ENCODE measurements at regions not wholly inside any gene's neighbourhood (a gene's known extent, or its start where the extent isn't known, plus 50 kb on each side); places are given as distances from the start of the nearest gene placed in this dataset.

DNA sequence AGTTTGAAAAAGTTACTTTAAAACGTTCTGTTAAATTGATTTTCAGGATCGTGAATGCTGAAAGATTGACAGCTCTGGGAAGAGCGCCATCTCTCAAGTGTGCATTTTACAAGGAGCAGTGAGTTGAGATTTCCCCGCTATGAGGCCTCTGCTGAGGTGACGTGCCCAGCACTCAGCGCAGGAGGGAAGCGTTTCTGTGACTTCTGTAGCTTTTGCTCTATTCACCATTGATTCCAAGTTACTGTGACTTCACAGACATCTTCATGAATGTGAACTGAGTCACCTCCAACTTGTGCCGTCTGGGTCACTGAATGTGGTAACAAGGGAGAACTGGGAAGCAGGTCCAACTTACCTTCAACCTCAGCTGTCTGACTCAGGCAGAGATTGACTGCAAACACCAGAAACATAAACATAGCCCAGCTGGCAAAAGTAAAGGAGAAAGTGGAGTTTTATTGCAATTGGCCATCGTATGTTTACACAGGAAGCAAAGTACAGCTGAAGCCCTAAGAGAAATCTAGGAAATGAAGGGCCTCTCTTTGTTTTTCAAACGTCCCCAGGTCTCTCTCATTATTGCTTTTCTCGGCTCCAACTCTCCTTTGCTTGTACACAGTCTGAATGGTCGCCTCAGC, 428.8 kb upstream of the CLINT1 start:
- DNase-seq: peak; percentile 79

GRCh38 chr5:158286827-158287226, 427.9 kb upstream of the CLINT1 start:
- no peak for DNase-seq

DNA sequence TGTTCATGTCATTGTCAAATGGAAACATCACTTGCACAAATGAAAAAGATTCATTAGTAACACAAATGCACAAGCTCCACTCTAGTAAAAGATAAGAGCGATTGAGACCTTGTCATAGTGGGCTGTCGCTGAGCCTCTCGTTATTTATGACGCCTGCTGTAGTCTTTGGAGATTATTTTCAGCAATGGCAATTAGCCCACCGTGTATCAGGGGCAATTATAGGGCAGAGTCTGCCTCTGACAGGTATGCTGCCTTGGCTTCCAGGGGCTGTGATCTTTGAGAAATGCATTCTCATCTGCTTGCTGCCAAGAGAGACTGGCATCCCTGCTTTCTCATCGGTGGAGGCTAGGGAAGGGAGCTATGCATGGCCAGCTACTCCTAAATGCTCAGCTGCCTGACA, 426.8 kb upstream of the CLINT1 start:
- DNase-seq: no peak

DNA sequence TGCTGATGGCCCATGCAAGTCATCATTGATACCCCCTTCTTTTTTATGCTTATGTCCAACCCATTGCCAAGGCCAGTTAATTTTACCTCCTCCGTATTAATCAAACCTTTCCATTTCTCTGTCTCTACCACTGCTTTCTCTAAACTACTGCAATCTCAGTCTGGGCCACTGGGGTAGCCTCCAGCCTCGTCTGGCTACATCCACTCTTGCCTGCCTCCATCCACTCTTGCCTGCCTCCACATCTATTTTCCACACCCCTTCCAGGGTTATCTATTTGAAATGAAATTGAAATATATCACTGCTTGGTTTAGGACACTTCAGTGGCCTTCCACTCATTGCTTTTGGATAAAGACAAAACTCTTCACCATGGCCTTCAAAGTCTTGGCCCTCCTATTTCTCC, 425.3 kb upstream of the CLINT1 start:
- no peak for DNase-seq

DNA sequence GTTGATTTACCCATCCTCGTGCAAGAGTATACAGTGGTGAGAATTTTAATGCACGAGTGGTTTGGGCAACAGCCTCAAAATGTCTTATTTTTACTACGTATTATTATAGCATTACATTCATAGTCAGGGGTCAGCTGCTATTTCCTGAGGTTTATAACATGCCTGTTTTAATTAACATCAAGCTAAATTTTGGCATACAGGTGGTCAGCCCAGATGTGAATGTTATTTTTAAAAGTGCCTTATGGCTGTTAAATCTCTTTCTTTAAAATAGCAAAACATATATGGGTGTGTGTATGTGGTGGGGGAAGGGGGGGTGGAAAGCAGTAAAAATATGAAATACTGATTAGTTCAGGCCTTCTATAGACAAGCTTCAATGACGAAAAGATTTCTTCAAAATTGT, 424.5 kb upstream of the CLINT1 start:
- no peak for DNase-seq

GRCh38 chr5:158278216-158278925, 419.4 kb upstream of the CLINT1 start:
- DNase-seq: peak; percentile 23

- no peak for DNase-seq
Observed at GRCh38 chr5:158277276-158277675, 418.3 kb upstream of the CLINT1 start.

GRCh38 chr5:158276692-158277091, 417.7 kb upstream of the CLINT1 start:
- DNase-seq: no peak

DNA sequence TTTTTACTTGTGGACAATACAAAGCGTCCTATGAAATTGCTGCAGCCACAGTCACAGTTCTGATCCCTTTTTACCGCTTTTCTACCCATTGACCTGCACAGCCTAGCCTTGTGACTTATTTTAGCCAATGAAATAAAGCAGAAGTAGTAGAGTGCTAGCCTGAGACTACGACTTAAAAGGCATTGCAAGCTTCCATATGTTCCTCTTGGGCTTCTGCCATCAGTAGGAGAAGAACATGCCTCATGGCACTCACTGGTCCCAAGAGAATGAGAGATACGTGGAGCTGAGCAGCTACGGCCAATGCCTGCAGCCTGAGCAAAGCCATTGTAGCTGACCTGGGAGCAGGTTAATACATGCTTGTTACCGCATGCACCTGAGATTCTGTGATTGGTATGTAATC, 416.6 kb upstream of the CLINT1 start:
- DNase-seq: no peak

DNA sequence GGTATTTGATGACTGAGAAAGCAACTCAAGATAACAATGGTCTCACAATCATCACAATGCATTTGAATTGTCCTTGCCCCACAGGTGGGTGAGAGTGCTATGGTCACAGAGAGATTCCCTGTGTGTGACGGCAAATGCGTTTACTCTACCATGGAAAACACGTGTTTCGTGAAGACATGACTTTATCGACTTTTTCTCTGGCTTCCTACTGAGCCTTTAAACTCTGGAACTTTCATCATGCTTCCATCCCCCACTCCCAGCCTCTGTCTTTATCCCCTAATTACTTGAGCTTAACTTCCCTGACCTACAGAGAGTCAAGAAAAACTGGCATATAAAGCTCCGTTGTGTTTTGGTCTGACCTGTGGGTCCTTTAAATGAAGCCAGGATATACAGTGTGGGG, 414.1 kb upstream of the CLINT1 start:
- no peak for DNase-seq

DNA sequence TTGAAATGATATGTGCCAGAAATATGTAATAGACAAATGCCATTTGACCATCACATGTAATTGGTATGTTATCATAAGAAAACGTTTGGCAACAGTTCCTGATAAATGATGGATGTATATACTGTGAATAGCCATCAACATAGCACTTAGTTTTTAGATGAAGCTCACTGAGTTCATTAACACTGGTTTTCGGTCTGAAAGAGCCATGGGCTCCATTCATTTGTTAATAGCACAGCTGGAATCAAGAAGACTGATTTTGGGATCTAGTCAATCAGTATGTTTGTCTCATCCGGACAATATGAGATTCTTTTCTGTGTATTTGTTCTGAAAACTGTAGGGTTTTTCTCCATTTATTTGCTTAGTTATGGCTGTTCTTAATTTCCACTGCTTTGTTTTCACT, 413.5 kb upstream of the CLINT1 start:
- no peak for DNase-seq

- no peak for DNase-seq
Observed at GRCh38 chr5:158270996-158271554, 412.1 kb upstream of the CLINT1 start.

GRCh38 chr5:158268286-158268685, 409.3 kb upstream of the CLINT1 start:
- no peak for DNase-seq

DNA sequence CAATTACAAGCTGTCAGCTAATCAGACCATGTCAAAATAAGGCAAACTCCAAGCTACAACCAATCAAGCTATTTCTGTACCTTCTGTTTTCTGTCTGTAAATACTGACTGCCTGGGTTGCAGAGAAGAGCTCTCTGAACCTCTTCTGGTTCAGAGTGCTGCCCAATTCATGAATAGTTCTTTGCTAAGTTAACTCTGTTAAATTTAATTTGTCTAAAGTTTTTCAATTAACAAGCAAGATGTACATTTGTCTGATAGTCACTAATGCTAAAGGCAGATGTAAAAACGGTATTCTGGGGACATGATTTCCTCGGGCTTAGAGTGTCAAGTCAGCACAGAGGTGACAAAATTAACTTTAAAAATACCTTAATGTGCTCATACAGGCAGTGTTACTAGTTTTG, 408.3 kb upstream of the CLINT1 start:
- no peak for DNase-seq

DNA sequence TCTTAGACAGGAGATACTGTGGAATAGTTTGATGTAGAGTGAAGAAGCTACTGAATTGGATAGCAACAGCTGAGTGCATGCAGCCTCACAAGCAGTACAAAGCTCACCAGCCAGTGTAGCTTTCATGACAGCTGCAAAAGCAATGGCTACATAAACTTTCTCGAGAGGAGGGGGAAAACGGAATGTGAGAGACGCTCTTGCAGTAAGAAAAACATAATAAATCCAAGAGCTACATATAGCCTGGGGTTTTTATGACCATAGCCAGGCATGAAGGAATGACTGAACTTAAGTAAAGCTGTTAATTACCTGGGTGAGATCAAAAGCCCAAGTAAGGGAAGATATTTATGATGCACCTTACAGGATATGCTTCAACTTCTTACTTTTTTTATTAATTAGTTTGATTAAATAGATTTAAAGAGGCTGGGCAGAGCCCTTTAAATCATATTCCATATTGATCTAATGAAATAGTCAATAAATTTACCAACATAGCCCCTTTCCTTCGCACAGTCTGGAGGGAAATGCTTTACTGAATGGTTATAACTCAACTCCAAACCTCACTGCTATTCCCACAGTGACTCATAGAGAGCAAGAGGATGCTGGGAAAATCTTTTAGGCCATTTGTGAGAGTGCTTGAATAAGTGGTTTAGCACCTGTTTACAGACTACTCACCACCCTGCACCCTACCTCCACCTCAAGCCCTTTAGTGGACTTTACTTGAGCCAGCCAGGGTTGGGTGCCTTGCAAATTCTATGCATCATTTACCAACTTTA, 407.2 kb upstream of the CLINT1 start:
- DNase-seq: no peak

DNA sequence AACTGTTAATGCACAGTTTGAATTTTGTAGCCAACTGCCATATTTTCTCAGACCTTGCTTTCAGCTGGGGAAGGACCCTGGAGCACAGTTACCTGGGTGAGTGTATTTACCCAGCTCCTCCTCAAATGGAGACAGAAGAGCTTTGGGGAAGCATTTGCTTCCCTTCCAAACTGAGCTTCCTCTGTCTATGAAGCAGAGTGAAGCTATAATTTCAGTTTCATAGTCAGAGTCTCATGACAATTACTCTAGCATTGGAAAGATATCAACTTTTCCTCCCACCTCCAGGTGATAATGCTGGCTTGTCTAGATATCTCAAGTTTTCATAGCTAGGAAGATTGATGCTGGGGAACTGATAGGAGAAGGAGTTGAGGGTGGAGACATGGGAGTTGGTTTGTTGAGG, 406.4 kb upstream of the CLINT1 start:
- no peak for DNase-seq

- DNase-seq: no peak
Observed at GRCh38 chr5:158264264-158264663, 405.3 kb upstream of the CLINT1 start.

GRCh38 chr5:158261674-158262367, 402.9 kb upstream of the CLINT1 start:
- DNase-seq: no peak

- no peak for DNase-seq
Observed at GRCh38 chr5:158256096-158256495, 397.2 kb upstream of the CLINT1 start.

DNA sequence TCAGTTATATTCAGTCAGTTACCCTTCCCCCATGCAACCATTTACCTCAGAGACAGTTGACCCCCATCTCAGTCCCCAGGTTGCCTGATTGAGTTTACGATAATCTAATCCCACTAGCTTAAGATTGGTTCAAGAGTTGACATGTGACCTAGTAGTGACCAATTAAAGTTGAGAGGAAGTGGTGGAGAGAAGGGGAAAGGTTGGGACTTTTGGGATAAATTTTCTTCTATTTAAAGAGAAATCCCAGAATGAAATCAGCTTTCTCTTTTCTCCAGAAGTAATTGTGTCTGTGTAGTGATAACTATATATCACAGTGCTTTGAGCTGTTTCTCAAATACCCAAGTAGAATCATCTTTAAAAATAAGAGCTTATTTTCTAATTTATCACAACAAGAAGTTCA, 396.7 kb upstream of the CLINT1 start:
- no peak for DNase-seq

DNA sequence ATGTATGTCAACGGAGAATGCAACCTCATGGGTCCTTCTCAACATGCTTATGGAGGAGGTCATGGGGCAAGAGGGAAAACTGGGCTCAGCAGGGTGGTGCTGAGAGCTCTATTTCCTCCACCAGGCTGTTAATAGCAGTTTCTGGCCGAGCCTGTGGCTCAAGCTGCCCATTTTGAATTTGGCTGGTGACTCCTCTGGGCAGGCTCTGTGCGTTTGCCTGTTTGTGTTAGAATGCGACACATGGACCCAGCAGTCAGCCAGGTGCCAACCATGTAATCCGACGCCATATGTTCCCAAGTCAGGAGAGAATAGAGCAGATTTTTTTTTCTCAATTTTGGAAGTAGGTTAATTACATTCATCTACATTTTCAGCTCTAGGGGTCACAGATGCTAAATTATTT, 387.7 kb upstream of the CLINT1 start:
- DNase-seq: no peak

DNA sequence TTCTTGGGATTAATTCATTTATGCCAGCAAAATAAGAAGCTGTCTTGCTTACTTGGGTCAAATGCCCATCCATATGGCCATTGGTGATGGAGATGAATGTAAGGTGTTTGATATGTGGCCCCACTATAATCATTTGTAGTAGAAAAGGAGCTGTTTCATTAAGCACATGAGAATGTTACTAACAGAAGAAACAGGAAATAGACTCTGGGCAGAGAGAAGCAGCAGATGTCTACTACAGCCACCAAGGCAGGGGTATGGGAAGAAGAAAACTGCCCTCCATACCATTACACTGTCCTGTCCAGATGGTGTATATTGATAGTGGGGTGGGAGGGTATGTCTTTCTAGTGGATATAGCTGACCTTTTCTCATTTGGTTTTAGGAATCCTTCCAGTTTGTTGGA, 386.6 kb upstream of the CLINT1 start:
- no peak for DNase-seq

- no peak for DNase-seq
Observed at GRCh38 chr5:158244882-158245281, 385.9 kb upstream of the CLINT1 start.
